ENCODE measurements at regions not wholly inside any gene's neighbourhood (a gene's known extent, or its start where the extent isn't known, plus 50 kb on each side); places are given as distances from the start of the nearest gene placed in this dataset.
A peak's percentile ranks its signal among the peaks of the same experiment; 100 is the strongest.

- Histone ChIP-seq H2AFZ (ENCODE audit: control insufficient read depth, low read length) (no peak overlapping the region), H3K9me3 (ENCODE audit: control insufficient read depth, low read depth, low read length) (no peaks in the 10 kb centered on the region), H3K27me3 (ENCODE audit: control insufficient read depth, extremely low read depth, insufficient read depth, low read length) (no peaks in the 10 kb centered on the region), H4K20me1 (ENCODE audit: control insufficient read depth, extremely low read depth, insufficient read depth, low read length) (no peaks in the 10 kb centered on the region), H3K79me2 (ENCODE audit: control insufficient read depth, insufficient read depth, low read length) (no peaks in the 10 kb centered on the region), H3K27ac (ENCODE audit: control insufficient read depth, insufficient read depth, low read length) (no peak overlapping the region), H3K36me3 (ENCODE audit: control insufficient read depth in 2 of 2, extremely low read depth in 1 of 2, insufficient read depth in 2 of 2, low read length in 2 of 2) (no peaks in the 10 kb centered on the region), H3K4me3 (ENCODE audit: control insufficient read depth in 2 of 3, extremely low read depth in 1 of 3, insufficient read depth in 2 of 3, low read depth in 1 of 3, low read length in 3 of 3) (no peak overlapping the region), H3K9ac (ENCODE audit: control insufficient read depth, extremely low read depth, insufficient read depth, low read length) (no peak overlapping the region), H3K9me1 (ENCODE audit: control insufficient read depth, extremely low read depth, insufficient read depth, low read length) (no peaks in the 10 kb centered on the region), H3K4me2 (ENCODE audit: control insufficient read depth, extremely low read depth, insufficient read depth, low read depth, low read length) (no peak overlapping the region), H3K4me1 (ENCODE audit: control insufficient read depth, extremely low read depth, insufficient read depth, low read length) (no peaks in the 10 kb centered on the region)
- FAIRE-seq = no peak
- TF ChIP-seq, protein P1, sequence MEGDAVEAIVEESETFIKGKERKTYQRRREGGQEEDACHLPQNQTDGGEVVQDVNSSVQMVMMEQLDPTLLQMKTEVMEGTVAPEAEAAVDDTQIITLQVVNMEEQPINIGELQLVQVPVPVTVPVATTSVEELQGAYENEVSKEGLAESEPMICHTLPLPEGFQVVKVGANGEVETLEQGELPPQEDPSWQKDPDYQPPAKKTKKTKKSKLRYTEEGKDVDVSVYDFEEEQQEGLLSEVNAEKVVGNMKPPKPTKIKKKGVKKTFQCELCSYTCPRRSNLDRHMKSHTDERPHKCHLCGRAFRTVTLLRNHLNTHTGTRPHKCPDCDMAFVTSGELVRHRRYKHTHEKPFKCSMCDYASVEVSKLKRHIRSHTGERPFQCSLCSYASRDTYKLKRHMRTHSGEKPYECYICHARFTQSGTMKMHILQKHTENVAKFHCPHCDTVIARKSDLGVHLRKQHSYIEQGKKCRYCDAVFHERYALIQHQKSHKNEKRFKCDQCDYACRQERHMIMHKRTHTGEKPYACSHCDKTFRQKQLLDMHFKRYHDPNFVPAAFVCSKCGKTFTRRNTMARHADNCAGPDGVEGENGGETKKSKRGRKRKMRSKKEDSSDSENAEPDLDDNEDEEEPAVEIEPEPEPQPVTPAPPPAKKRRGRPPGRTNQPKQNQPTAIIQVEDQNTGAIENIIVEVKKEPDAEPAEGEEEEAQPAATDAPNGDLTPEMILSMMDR (optimal IDR thresholded peaks at IDR 0.05 in 1 of 3, IDR thresholded peaks at IDR 0.05 in 1 of 3, conservative IDR thresholded peaks at IDR 0.05 in 1 of 3; ENCODE audit: extremely low read depth in 1 of 3, insufficient read depth in 2 of 3, low read length in 3 of 3) = no peak
- TF ChIP-seq EZH2 (IDR thresholded peaks at IDR 0.05; ENCODE audit: low read length) = no peak
- dilution Hi-C loops (cut with MboI; ENCODE audit: extremely low pct_ligation_motif_present, low sequenced_read_pairs) = no loop called here
- DNase-seq (ENCODE audit: low read depth, low spot score) = no peak
Measured at GRCh38 chr3:30073622-30074021, 532.8 kb upstream of the TGFBR2 start.

GRCh38 chr3:30075514-30075913 is 530.9 kb upstream of the TGFBR2 start:
- Histone ChIP-seq H3K4me2 (ENCODE audit: control insufficient read depth, extremely low read depth, insufficient read depth, low read depth, low read length) (no peak overlapping the region), H2AFZ (ENCODE audit: control insufficient read depth, low read length) (no peak overlapping the region), H3K27me3 (ENCODE audit: control insufficient read depth, extremely low read depth, insufficient read depth, low read length) (no peaks in the 10 kb centered on the region), H3K79me2 (ENCODE audit: control insufficient read depth, insufficient read depth, low read length) (no peaks in the 10 kb centered on the region), H3K9me1 (ENCODE audit: control insufficient read depth, extremely low read depth, insufficient read depth, low read length) (no peaks in the 10 kb centered on the region), H3K9ac (ENCODE audit: control insufficient read depth, extremely low read depth, insufficient read depth, low read length) (no peak overlapping the region), H3K27ac (ENCODE audit: control insufficient read depth, insufficient read depth, low read length) (no peak overlapping the region), H3K9me3 (ENCODE audit: control insufficient read depth, low read depth, low read length) (no peaks in the 10 kb centered on the region), H4K20me1 (ENCODE audit: control insufficient read depth, extremely low read depth, insufficient read depth, low read length) (no peaks in the 10 kb centered on the region), H3K4me3 (ENCODE audit: control insufficient read depth in 2 of 3, extremely low read depth in 1 of 3, insufficient read depth in 2 of 3, low read depth in 1 of 3, low read length in 3 of 3) (no peak overlapping the region), H3K4me1 (ENCODE audit: control insufficient read depth, extremely low read depth, insufficient read depth, low read length) (no peaks in the 10 kb centered on the region), H3K36me3 (ENCODE audit: control insufficient read depth in 2 of 2, extremely low read depth in 1 of 2, insufficient read depth in 2 of 2, low read length in 2 of 2) (no peaks in the 10 kb centered on the region)
- DNase-seq (ENCODE audit: low read depth, low spot score) (no peak), FAIRE-seq (peak; percentile 58)
- TF ChIP-seq EZH2 (IDR thresholded peaks at IDR 0.05; ENCODE audit: low read length) = no peak
- TF ChIP-seq, protein P1 (optimal IDR thresholded peaks at IDR 0.05 in 1 of 3, IDR thresholded peaks at IDR 0.05 in 1 of 3, conservative IDR thresholded peaks at IDR 0.05 in 1 of 3; ENCODE audit: extremely low read depth in 1 of 3, insufficient read depth in 2 of 3, low read length in 3 of 3) = no peak
- dilution Hi-C loops (cut with MboI; ENCODE audit: extremely low pct_ligation_motif_present, low sequenced_read_pairs) = no loop called here
